ENCODE measurements at regions not wholly inside any gene's neighbourhood (a gene's known extent, or its start where the extent isn't known, plus 50 kb on each side); places are given as distances from the start of the nearest gene placed in this dataset.

GRCh38 chr3:148584438-148584837 is 113.3 kb upstream of the AGTR1 start:
- no peak for DNase-seq (ENCODE audit: low spot score)

- no peak for DNase-seq (ENCODE audit: low spot score)
These were observed 111.9 kb upstream of the AGTR1 start for GRCh38 chr3:148585671-148586379.

- DNase-seq (ENCODE audit: low spot score): no peak
These were observed 109.4 kb upstream of the AGTR1 start for GRCh38 chr3:148588291-148588690.

GRCh38 chr3:148591525-148591924 is 106.2 kb upstream of the AGTR1 start:
- no peak for DNase-seq (ENCODE audit: low spot score)

- DNase-seq (ENCODE audit: low spot score): no peak
These were observed 99.1 kb upstream of the AGTR1 start for GRCh38 chr3:148598619-148599018.

GRCh38 chr3:148599481-148599880 is 98.2 kb upstream of the AGTR1 start:
- no peak for DNase-seq (ENCODE audit: low spot score)

- no peak for DNase-seq (ENCODE audit: low spot score)
These were observed 97.3 kb upstream of the AGTR1 start for GRCh38 chr3:148600440-148600839.

GRCh38 chr3:148600902-148601765 is 96.6 kb upstream of the AGTR1 start:
- no peak for DNase-seq (ENCODE audit: low spot score)

- no peak for DNase-seq (ENCODE audit: low spot score)
These were observed 95.7 kb upstream of the AGTR1 start for GRCh38 chr3:148601766-148602685.

- no peak for DNase-seq (ENCODE audit: low spot score)
These were observed 93.2 kb upstream of the AGTR1 start for GRCh38 chr3:148604270-148605085.

GRCh38 chr3:148605521-148605920 is 92.2 kb upstream of the AGTR1 start:
- no peak for DNase-seq (ENCODE audit: low spot score)

- no peak for DNase-seq (ENCODE audit: low spot score)
These were observed 90.7 kb upstream of the AGTR1 start for GRCh38 chr3:148606979-148607378.

GRCh38 chr3:148607491-148607890 is 90.2 kb upstream of the AGTR1 start:
- DNase-seq (ENCODE audit: low spot score): no peak

GRCh38 chr3:148612278-148612677 is 85.4 kb upstream of the AGTR1 start:
- DNase-seq (ENCODE audit: low spot score): no peak

- no peak for DNase-seq (ENCODE audit: low spot score)
These were observed 82.3 kb upstream of the AGTR1 start for GRCh38 chr3:148615382-148615781.

- DNase-seq (ENCODE audit: low spot score): no peak
These were observed 72.5 kb upstream of the AGTR1 start for GRCh38 chr3:148625095-148625736.

- no peak for DNase-seq (ENCODE audit: low spot score)
These were observed 71.7 kb upstream of the AGTR1 start for GRCh38 chr3:148625991-148626390.

GRCh38 chr3:148629006-148629405 is 68.7 kb upstream of the AGTR1 start:
- no peak for DNase-seq (ENCODE audit: low spot score)

- DNase-seq (ENCODE audit: low spot score): no peak
These were observed 66.4 kb upstream of the AGTR1 start for GRCh38 chr3:148631124-148631903.

- no peak for DNase-seq (ENCODE audit: low spot score)
These were observed 56.0 kb upstream of the AGTR1 start for GRCh38 chr3:148641722-148642121.

All from Ammon's horn (tissue), 1 donor.